Endothelial cell (in vitro differentiated cells): ENCODE measurements at regions not wholly inside any gene's neighbourhood (a gene's known extent, or its start where the extent isn't known, plus 50 kb on each side); places are given as distances from the start of the nearest gene placed in this dataset.

Source experiments
- DNase-seq: peaks from one replicate; pipeline ENCODE4 v3.0.0; 2021; ENCODE audit warnings: low spot score
- H3K27ac Mint-ChIP-seq: one replicate; pipeline ENCODE4 v1.8.0; 2021; ENCODE audit warnings: mixed read lengths, inconsistent platforms; ENCODE audit not compliant: unreplicated experiment
- H3K27me3 Mint-ChIP-seq: one replicate; pipeline ENCODE4 v1.8.0; 2021; ENCODE audit warnings: mild to moderate bottlenecking, moderate library complexity, mixed read lengths, inconsistent platforms; ENCODE audit not compliant: unreplicated experiment
- H3K36me3 Mint-ChIP-seq: one replicate; pipeline ENCODE4 v1.8.0; 2021; ENCODE audit warnings: mild to moderate bottlenecking, low read depth, mixed read lengths, inconsistent platforms; ENCODE audit not compliant: unreplicated experiment
- H3K4me1 Mint-ChIP-seq: one replicate; pipeline ENCODE4 v1.8.0; 2021; ENCODE audit warnings: mild to moderate bottlenecking, mixed read lengths, inconsistent platforms; ENCODE audit not compliant: unreplicated experiment
- H3K4me3 Mint-ChIP-seq: one replicate; pipeline ENCODE4 v1.8.0; 2021; ENCODE audit warnings: mild to moderate bottlenecking, mixed read lengths, inconsistent platforms; ENCODE audit not compliant: unreplicated experiment
- H3K9me3 Mint-ChIP-seq: one replicate; pipeline ENCODE4 v1.8.0; 2021; ENCODE audit warnings: mixed read lengths, inconsistent platforms; ENCODE audit not compliant: unreplicated experiment
- CTCF ChIP-seq: fragments of 200-600 bp; sonication (generic); IDR thresholded peaks from one replicate; pipeline ENCODE4 v1.5.0; 2021; ENCODE audit warnings: antibody characterized with exemption; ENCODE audit not compliant: unreplicated experiment

- peaks cover 7% of the 10 kb centered on the region for H3K27me3 Mint-ChIP-seq
- no peak for TF ChIP-seq CTCF
- no peaks in the 10 kb centered on the region for H3K36me3 Mint-ChIP-seq
- no peak overlapping the region for H3K4me3 Mint-ChIP-seq
- H3K27ac Mint-ChIP-seq = no peak overlapping the region
- DNase-seq = no peak
- H3K9me3 Mint-ChIP-seq = no peaks in the 10 kb centered on the region
- no peaks in the 10 kb centered on the region for H3K4me1 Mint-ChIP-seq
These were observed 193.4 kb upstream of the RMP24 start for GRCh38 chr18:35778850-35779627.

- no peak for DNase-seq
- no peaks in the 10 kb centered on the region for H3K36me3 Mint-ChIP-seq
- H3K4me3 Mint-ChIP-seq = no peak overlapping the region
- H3K9me3 Mint-ChIP-seq = no peaks in the 10 kb centered on the region
- H3K27ac Mint-ChIP-seq = no peak overlapping the region
- TF ChIP-seq CTCF = no peak
- H3K4me1 Mint-ChIP-seq = no peaks in the 10 kb centered on the region
- H3K27me3 Mint-ChIP-seq = peaks cover 4% of the 10 kb centered on the region
These were observed 191.5 kb upstream of the RMP24 start for GRCh38 chr18:35780937-35781336.

- Mint-ChIP-seq H3K36me3 (no peaks in the 10 kb centered on the region), H3K27ac (no peak overlapping the region), H3K9me3 (no peaks in the 10 kb centered on the region), H3K4me1 (no peaks in the 10 kb centered on the region), H3K4me3 (no peak overlapping the region), H3K27me3 (peaks cover 1% of the 10 kb centered on the region)
- no peak for TF ChIP-seq CTCF
- DNase-seq = no peak
These were observed 189.6 kb upstream of the RMP24 start for GRCh38 chr18:35782926-35783325.

- Mint-ChIP-seq H3K27ac (no peak overlapping the region), H3K27me3 (peaks cover 2% of the 10 kb centered on the region), H3K9me3 (no peaks in the 10 kb centered on the region), H3K4me3 (no peak overlapping the region), H3K36me3 (no peaks in the 10 kb centered on the region), H3K4me1 (no peaks in the 10 kb centered on the region)
- DNase-seq = no peak
- TF ChIP-seq CTCF = no peak
These were observed 186.0 kb upstream of the RMP24 start for GRCh38 chr18:35786365-35787042.

- no peak overlapping the region for H3K27ac Mint-ChIP-seq
- no peaks in the 10 kb centered on the region for H3K9me3 Mint-ChIP-seq
These were observed 182.9 kb upstream of the RMP24 start for GRCh38 chr18:35789543-35789942.

More at GRCh38 chr18:35789543-35789942, 182.9 kb upstream of the RMP24 start:
- Mint-ChIP-seq H3K4me1 (no peaks in the 10 kb centered on the region), H3K4me3 (no peak overlapping the region), H3K27me3 (peaks cover 2% of the 10 kb centered on the region), H3K36me3 (no peaks in the 10 kb centered on the region)
- no peak for DNase-seq
- TF ChIP-seq CTCF = no peak
